Liver (tissue), 3 donors: ENCODE measurements at regions not wholly inside any gene's neighbourhood (a gene's known extent, or its start where the extent isn't known, plus 50 kb on each side); places are given as distances from the start of the nearest gene placed in this dataset.
A peak's percentile ranks its signal among the peaks of the same experiment; 100 is the strongest.

Experiments used
- CTCF ChIP-seq: fragments of 150-350 bp; IDR thresholded peaks from 2 replicates; pipeline ENCODE4 v1.5.1; 2017; ENCODE audit warnings: improper control_type of control experiment, low read depth, low read length; ENCODE audit not compliant: missing input control
- GABPA ChIP-seq, 2 donors: IDR thresholded peaks in 1 of 2; conservative IDR thresholded peaks in 1 of 2; 2 replicates each; pipeline ENCODE4 v1.6.1; 2016; ENCODE audit warnings: antibody characterized with exemption in 2 of 2, mild to moderate bottlenecking in 1 of 2, moderate library complexity in 1 of 2
- RAD21 ChIP-seq, 2 donors: IDR thresholded peaks; 2 replicates each; pipeline ENCODE4 v1.6.1; 2016; ENCODE audit warnings: antibody characterized with exemption in 2 of 2, mild to moderate bottlenecking in 2 of 2
- TAF1 ChIP-seq: conservative IDR thresholded peaks from 2 replicates; pipeline ENCODE4 v1.6.1; 2016; ENCODE audit warnings: antibody characterized with exemption, mild to moderate bottlenecking
- ZBTB33 ChIP-seq: IDR thresholded peaks from 2 replicates; pipeline ENCODE4 v1.6.1; 2016; ENCODE audit warnings: antibody characterized with exemption
- donor health status: healthy.
- donor health status: healthy.

GRCh38 chr11:92070026-92070889 lies 154.4 kb upstream of the FAT3 start:
- TF ChIP-seq CTCF (peak; percentile 32), RAD21 (IDR thresholded peaks at IDR 0.05) (peak; percentile 60 to 62), TAF1 (no peak), ZBTB33 (no peak), GABPA (IDR thresholded peaks at IDR 0.05 in 1 of 2, conservative IDR thresholded peaks at IDR 0.05 in 1 of 2) (no peak)
